ENCODE measurements at regions not wholly inside any gene's neighbourhood (a gene's known extent, or its start where the extent isn't known, plus 50 kb on each side); places are given as distances from the start of the nearest gene placed in this dataset.
"Not testable (repeated sequence)": the region's sequence is repeated elsewhere in the genome, so short reads cannot be mapped to it uniquely, and the experiment has no call there.

DNA sequence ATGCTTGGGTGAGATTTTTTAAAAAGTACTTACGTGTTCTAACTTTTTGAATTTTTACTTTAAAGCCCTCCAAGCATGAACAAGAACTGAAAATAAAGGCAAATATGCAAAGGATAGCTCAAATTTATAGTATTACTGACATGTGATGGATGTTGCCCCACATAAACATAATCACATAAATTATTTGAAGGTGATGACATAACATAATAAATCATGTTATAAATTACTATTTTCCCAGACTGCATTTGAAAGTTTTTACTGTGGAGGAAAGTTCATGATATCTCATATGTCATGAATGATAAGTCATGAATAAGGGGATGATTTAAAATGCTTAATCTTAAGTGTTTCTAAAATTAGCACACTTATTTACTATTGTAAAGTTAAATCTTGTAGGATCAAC is 705.7 kb upstream of the SLITRK1 start:
- Histone ChIP-seq H3K27me3 (ENCODE audit: control insufficient read depth, insufficient read depth, low read length) (no peaks in the 10 kb centered on the region), H3K27ac (ENCODE audit: low read depth, low read length) (no peak overlapping the region), H3K4me3 (ENCODE audit: low read depth, low read length) (no peak overlapping the region), H3K9me3 (ENCODE audit: control insufficient read depth, insufficient read depth, low read length) (no peaks in the 10 kb centered on the region)
- POLR2A ChIA-PET, result no interaction called here
- no peak for DNase-seq (ENCODE audit: low read depth, low spot score)
- TF ChIP-seq, protein P1, sequence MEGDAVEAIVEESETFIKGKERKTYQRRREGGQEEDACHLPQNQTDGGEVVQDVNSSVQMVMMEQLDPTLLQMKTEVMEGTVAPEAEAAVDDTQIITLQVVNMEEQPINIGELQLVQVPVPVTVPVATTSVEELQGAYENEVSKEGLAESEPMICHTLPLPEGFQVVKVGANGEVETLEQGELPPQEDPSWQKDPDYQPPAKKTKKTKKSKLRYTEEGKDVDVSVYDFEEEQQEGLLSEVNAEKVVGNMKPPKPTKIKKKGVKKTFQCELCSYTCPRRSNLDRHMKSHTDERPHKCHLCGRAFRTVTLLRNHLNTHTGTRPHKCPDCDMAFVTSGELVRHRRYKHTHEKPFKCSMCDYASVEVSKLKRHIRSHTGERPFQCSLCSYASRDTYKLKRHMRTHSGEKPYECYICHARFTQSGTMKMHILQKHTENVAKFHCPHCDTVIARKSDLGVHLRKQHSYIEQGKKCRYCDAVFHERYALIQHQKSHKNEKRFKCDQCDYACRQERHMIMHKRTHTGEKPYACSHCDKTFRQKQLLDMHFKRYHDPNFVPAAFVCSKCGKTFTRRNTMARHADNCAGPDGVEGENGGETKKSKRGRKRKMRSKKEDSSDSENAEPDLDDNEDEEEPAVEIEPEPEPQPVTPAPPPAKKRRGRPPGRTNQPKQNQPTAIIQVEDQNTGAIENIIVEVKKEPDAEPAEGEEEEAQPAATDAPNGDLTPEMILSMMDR (IDR thresholded peaks at IDR 0.05; ENCODE audit: low read depth, low read length), result no peak
- CTCF ChIA-PET, result no interaction called here

DNA sequence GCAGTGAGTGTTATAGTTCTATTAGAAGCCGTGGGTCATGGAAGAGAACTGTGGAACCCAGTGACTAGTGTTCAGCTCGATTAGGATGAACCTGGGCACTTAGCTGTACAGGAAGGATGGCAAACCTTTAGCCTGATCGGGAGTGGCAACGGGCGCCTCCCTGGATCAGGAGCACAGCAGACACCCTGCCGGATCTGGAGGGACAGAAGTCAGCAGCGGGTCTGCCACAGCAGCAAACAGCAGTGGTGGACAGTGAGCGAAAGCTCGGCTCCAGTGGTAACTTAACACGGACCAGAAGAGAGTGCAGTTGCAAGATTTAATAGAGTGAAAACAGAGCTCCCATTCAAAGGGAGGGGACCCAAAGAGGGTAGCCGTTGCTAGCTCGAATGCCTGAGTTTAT is 697.6 kb upstream of the SLITRK1 start:
- CTCF ChIA-PET, result interaction anchor here (0.5 kb wide), 1 partner anchor 467 kb away, joined by 4 read pairs; no protein-coding TSS in a partner anchor
- H3K4me3 ChIP-seq (ENCODE audit: low read depth, low read length); POLR2A ChIA-PET; H3K9me3 ChIP-seq (ENCODE audit: control insufficient read depth, insufficient read depth, low read length); H3K27me3 ChIP-seq (ENCODE audit: control insufficient read depth, insufficient read depth, low read length); H3K27ac ChIP-seq (ENCODE audit: low read depth, low read length); DNase-seq (ENCODE audit: low read depth, low spot score): not testable (repeated sequence)

DNA sequence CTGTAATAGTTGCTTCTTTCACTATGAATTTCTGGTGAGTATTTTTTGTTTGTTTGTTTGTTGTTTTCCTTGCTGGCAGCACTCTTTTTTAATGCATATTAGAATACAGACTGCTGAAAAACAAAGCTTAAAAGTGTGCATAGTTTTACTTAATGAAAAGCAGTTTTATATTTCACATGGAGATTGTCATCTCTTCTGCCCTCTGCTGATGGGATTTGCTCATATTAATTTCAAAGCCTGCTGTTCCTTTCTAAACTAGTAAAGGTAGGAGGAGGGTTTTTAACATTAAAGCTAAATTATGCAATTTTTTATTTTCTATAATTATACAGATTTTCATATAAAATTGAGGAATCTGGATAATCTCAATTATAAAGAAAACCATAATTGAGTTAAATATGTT is 692.6 kb upstream of the SLITRK1 start:
- CTCF ChIA-PET, result interaction anchor here (0.6 to 1.4 kb wide), 9 partner anchors 20 to 1953 kb away, joined by 3 to 6 read pairs (median 3); no protein-coding TSS in a partner anchor
- no peak overlapping the region for H3K4me3 ChIP-seq (ENCODE audit: low read depth, low read length)
- no peak overlapping the region for H3K27ac ChIP-seq (ENCODE audit: low read depth, low read length)
- no peaks in the 10 kb centered on the region for H3K9me3 ChIP-seq (ENCODE audit: control insufficient read depth, insufficient read depth, low read length)
- TF ChIP-seq, protein P1 (IDR thresholded peaks at IDR 0.05; ENCODE audit: low read depth, low read length), result peak; percentile 52
- DNase-seq (ENCODE audit: low read depth, low spot score), result no peak
- H3K27me3 ChIP-seq (ENCODE audit: control insufficient read depth, insufficient read depth, low read length), result no peaks in the 10 kb centered on the region
- POLR2A ChIA-PET, result no interaction called here

DNA sequence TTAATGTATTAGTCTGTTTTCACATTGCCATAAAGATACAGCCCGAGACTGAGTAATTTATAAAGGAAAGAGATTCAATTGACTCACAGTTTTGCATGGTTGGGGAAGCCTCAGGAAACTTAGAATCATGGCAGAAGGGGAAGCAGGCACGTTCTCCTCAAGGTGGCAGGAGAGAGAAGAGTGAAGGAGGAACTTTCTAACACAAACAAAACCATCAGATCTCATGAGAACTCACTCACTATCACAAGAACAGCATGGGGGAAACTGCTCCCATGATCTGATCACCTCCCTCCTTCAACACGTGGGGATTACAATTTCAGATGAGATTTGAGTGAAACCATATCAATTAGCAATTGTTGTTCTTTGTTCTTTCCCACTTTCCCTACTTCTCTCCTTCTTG is 689.0 kb upstream of the SLITRK1 start:
- DNase-seq (ENCODE audit: low read depth, low spot score), result no peak
- Histone ChIP-seq H3K27me3 (ENCODE audit: control insufficient read depth, insufficient read depth, low read length) (no peaks in the 10 kb centered on the region), H3K9me3 (ENCODE audit: control insufficient read depth, insufficient read depth, low read length) (no peaks in the 10 kb centered on the region), H3K27ac (ENCODE audit: low read depth, low read length) (no peak overlapping the region), H3K4me3 (ENCODE audit: low read depth, low read length) (no peak overlapping the region)
- POLR2A ChIA-PET, result no interaction called here
- CTCF ChIA-PET, result no interaction called here
- TF ChIP-seq, protein P1 (IDR thresholded peaks at IDR 0.05; ENCODE audit: low read depth, low read length), result no peak

DNA sequence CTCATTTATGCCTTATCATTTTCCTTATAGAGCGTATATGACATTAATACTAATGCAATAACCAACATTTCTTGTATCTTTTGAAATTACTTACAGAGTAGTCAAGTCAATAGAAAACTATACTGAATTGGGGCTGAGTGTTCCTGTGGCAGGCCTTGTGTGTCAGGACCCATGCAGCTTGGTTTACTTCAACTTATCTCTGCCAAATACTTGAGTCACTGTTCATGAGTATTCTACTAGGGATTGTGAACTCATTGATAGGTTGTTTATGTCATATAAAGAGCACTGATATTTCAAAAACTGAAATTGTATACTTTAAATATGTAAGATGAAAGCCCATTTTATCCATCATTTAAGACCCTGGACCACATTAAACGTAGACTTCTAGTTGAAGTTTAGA is 688.6 kb upstream of the SLITRK1 start:
- TF ChIP-seq, protein P1 (IDR thresholded peaks at IDR 0.05; ENCODE audit: low read depth, low read length), result no peak
- Histone ChIP-seq H3K4me3 (ENCODE audit: low read depth, low read length) (no peak overlapping the region), H3K27me3 (ENCODE audit: control insufficient read depth, insufficient read depth, low read length) (no peaks in the 10 kb centered on the region), H3K27ac (ENCODE audit: low read depth, low read length) (no peak overlapping the region), H3K9me3 (ENCODE audit: control insufficient read depth, insufficient read depth, low read length) (no peaks in the 10 kb centered on the region)
- CTCF ChIA-PET, result no interaction called here
- POLR2A ChIA-PET, result no interaction called here
- peak; percentile 3 for DNase-seq (ENCODE audit: low read depth, low spot score)

DNA sequence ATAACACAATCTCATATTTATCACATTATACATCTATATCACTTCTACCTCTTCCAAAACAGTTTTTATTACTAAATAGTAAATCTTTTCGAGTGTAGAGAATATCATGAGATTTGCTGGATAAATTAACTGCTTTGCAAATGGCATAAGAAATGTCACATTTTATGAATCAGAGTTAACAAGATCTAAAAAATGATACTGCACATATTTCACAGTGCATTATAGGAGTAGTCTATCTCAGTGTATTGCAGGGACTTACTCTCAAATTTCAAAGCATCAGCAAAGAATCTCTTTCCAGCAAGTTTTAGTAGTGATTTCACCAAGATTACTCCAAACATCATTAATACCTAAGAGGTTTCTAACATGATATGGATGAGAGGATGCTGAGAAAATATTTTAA is 687.1 kb upstream of the SLITRK1 start:
- TF ChIP-seq, protein P1 (IDR thresholded peaks at IDR 0.05; ENCODE audit: low read depth, low read length), result no peak
- DNase-seq (ENCODE audit: low read depth, low spot score), result no peak
- ChIA-PET POLR2A (no interaction called here), CTCF (no interaction called here)
- Histone ChIP-seq H3K27ac (ENCODE audit: low read depth, low read length) (no peak overlapping the region), H3K27me3 (ENCODE audit: control insufficient read depth, insufficient read depth, low read length) (no peaks in the 10 kb centered on the region), H3K4me3 (ENCODE audit: low read depth, low read length) (no peak overlapping the region), H3K9me3 (ENCODE audit: control insufficient read depth, insufficient read depth, low read length) (no peaks in the 10 kb centered on the region)
